ENCODE measurements at regions not wholly inside any gene's neighbourhood (a gene's known extent, or its start where the extent isn't known, plus 50 kb on each side); places are given as distances from the start of the nearest gene placed in this dataset.

DNA sequence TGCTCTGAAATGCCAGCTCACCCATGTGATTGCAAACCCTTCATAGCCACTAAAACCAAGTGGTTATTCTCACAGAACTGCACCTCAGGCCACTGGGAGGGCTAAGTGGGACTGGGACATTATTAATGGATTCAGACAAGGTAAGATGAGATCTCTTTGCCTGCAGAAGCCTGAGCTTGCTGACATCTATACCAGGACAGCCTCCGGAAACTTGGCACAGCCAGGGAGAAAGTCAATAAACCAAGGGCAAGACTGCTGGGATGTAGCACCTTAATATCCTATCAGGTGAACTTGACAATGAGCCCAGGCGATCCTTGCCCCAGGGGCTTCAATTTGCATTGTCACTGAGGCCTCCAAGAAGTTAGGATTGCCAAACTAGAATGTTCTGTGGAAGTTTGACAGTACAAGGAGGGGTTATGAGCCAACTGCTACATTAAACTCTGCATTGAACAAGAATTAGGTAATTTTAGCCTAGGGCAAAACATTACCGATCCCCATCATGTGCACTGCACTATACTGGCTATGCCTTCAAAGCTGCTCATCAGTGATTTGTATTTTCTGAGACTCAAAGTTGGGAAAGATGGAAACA lies 60.1 kb upstream of the RALGAPA2 start:
- DNase-seq (ENCODE audit: low read depth, low spot score), result no peak
- Histone ChIP-seq H3K4me1 (ENCODE audit: control insufficient read depth, insufficient read depth, low read length) (no peaks in the 10 kb centered on the region), H3K27ac (ENCODE audit: low read length) (no peak overlapping the region), H3K27me3 (ENCODE audit: control insufficient read depth, insufficient read depth, low read length) (no peaks in the 10 kb centered on the region), H3K4me3 (ENCODE audit: low read depth in 2 of 2, low read length in 2 of 2) (no peak overlapping the region), H3K36me3 (ENCODE audit: control insufficient read depth, insufficient read depth, low read length) (no peaks in the 10 kb centered on the region), H3K9me3 (ENCODE audit: control insufficient read depth, insufficient read depth, low read depth, low read length) (no peaks in the 10 kb centered on the region)
- ATAC-seq, result no peak
- in situ Hi-C loops (cut with HindIII; ENCODE audit: low pct_unique_long_range_greater_than_20kb, low sequenced_read_pairs) (no loop called here), intact Hi-C loops (cut with micrococcal nuclease; ENCODE audit: unreplicated experiment) (no loop called here)
- TF ChIP-seq POLR2AphosphoS5 (IDR thresholded peaks at IDR 0.05; ENCODE audit: low read depth, low read length) (no peak), SIN3A (IDR thresholded peaks at IDR 0.05; ENCODE audit: borderline replicate concordance, insufficient read depth, low read depth, low read length) (no peak), TCF7L2 (IDR thresholded peaks at IDR 0.05; ENCODE audit: low read depth, low read length) (no peak)
- TF ChIP-seq, protein P1, sequence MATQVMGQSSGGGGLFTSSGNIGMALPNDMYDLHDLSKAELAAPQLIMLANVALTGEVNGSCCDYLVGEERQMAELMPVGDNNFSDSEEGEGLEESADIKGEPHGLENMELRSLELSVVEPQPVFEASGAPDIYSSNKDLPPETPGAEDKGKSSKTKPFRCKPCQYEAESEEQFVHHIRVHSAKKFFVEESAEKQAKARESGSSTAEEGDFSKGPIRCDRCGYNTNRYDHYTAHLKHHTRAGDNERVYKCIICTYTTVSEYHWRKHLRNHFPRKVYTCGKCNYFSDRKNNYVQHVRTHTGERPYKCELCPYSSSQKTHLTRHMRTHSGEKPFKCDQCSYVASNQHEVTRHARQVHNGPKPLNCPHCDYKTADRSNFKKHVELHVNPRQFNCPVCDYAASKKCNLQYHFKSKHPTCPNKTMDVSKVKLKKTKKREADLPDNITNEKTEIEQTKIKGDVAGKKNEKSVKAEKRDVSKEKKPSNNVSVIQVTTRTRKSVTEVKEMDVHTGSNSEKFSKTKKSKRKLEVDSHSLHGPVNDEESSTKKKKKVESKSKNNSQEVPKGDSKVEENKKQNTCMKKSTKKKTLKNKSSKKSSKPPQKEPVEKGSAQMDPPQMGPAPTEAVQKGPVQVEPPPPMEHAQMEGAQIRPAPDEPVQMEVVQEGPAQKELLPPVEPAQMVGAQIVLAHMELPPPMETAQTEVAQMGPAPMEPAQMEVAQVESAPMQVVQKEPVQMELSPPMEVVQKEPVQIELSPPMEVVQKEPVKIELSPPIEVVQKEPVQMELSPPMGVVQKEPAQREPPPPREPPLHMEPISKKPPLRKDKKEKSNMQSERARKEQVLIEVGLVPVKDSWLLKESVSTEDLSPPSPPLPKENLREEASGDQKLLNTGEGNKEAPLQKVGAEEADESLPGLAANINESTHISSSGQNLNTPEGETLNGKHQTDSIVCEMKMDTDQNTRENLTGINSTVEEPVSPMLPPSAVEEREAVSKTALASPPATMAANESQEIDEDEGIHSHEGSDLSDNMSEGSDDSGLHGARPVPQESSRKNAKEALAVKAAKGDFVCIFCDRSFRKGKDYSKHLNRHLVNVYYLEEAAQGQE (IDR thresholded peaks at IDR 0.05; ENCODE audit: insufficient read depth in 1 of 2, low read depth in 2 of 2, low read length in 1 of 2), result no peak
- TF ChIP-seq, protein P2, sequence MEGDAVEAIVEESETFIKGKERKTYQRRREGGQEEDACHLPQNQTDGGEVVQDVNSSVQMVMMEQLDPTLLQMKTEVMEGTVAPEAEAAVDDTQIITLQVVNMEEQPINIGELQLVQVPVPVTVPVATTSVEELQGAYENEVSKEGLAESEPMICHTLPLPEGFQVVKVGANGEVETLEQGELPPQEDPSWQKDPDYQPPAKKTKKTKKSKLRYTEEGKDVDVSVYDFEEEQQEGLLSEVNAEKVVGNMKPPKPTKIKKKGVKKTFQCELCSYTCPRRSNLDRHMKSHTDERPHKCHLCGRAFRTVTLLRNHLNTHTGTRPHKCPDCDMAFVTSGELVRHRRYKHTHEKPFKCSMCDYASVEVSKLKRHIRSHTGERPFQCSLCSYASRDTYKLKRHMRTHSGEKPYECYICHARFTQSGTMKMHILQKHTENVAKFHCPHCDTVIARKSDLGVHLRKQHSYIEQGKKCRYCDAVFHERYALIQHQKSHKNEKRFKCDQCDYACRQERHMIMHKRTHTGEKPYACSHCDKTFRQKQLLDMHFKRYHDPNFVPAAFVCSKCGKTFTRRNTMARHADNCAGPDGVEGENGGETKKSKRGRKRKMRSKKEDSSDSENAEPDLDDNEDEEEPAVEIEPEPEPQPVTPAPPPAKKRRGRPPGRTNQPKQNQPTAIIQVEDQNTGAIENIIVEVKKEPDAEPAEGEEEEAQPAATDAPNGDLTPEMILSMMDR (IDR thresholded peaks at IDR 0.05), result no peak
- BruUV-seq (replicated peaks), result no TSS peak
- ChIA-PET CTCF (no interaction called here), POLR2A (no interaction called here)

DNA sequence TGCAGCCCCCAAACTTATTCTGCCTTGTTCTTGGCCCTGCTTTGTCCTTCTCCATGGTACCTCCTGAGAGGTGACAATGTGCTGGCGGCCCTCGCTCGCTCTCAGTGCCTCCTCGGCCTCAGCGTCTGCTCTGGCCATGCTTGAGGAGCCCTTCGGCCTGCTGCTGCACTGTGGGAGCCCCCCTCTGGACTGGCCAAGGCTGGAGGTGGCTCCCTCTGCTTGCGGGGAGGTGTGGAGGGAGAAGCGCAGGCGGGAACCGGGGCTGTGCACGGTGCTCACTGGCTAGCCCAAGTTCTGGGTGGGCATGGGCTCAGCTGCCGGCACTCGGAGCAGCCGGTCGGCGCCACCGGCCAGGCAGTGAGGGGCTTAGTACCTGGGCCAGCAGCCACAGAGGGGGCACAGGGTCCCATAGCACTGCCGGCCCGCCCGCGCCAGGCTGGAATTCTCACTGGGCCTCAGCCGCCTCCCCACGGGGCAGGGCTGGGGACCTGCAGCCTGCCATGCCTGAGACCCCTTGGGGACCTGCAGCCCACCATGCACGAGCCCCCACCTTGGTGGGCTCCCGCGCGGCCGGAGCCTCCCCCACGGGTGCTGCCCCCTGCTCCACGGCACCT lies 55.9 kb upstream of the RALGAPA2 start:
- Histone ChIP-seq H3K4me3 (ENCODE audit: low read depth in 2 of 2, low read length in 2 of 2) (no peak overlapping the region), H3K4me1 (ENCODE audit: control insufficient read depth, insufficient read depth, low read length) (no peaks in the 10 kb centered on the region), H3K9me3 (ENCODE audit: control insufficient read depth, insufficient read depth, low read depth, low read length) (no peaks in the 10 kb centered on the region), H3K36me3 (ENCODE audit: control insufficient read depth, insufficient read depth, low read length) (no peaks in the 10 kb centered on the region), H3K27me3 (ENCODE audit: control insufficient read depth, insufficient read depth, low read length) (no peaks in the 10 kb centered on the region), H3K27ac (ENCODE audit: low read length) (no peak overlapping the region)
- intact Hi-C loops (cut with micrococcal nuclease; ENCODE audit: unreplicated experiment) (no loop called here), in situ Hi-C loops (cut with HindIII; ENCODE audit: low pct_unique_long_range_greater_than_20kb, low sequenced_read_pairs) (no loop called here)
- ATAC-seq, result no peak
- CTCF ChIA-PET, result no interaction called here
- TF ChIP-seq, protein P2 (IDR thresholded peaks at IDR 0.05), result no peak
- no peak for TF ChIP-seq SIN3A (IDR thresholded peaks at IDR 0.05; ENCODE audit: borderline replicate concordance, insufficient read depth, low read depth, low read length)
- DNase-seq (ENCODE audit: low read depth, low spot score), result no peak
- POLR2A ChIA-PET, result no interaction called here
- BruUV-seq (replicated peaks), result no TSS peak
